EL (cell line): ENCODE measurements at regions not wholly inside any gene's neighbourhood (a gene's known extent, or its start where the extent isn't known, plus 50 kb on each side); places are given as distances from the start of the nearest gene placed in this dataset.

Experiments used
- DNase-seq: peaks from one replicate; pipeline ENCODE4 v3.0.0-alpha.2; 2016

DNA sequence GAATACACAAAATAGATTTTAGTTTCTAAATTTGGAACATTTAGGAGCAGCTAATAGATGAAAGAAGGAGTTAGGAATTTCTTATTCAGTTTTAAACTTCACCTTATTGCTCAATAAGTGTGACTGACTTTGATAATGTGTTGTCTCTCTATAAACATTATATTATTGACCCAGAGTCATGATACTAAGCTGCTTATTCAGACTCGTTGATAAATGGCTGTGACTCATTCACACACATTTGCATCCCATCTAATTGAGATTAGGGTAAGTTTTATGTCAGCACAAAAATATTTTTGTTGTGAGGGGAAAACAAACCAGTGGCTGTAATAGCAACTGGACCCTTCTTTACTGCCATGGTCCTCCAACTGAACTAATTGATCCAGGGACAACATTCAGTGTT, 137.6 kb downstream of the GOLIM4 start:
- no peak for DNase-seq

DNA sequence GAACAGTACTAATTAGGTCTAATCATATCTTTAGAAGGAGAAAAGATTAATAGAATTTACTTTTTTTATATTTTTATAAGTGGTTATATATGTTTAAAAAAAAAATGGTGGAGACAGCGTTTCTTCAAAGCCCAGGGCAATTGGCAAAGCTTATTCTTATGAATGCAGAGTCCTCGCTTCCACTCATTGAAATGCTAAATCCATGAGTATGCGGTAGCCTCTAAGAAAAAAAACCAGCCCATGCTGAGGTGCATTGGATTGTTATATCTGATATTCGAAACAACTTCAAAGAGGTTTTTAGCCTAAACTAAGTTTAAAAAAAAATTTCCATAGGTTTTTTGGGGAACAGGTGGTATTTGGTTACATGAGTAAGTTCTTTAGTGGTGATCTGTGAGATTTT, 142.8 kb downstream of the GOLIM4 start:
- DNase-seq, result no peak

DNA sequence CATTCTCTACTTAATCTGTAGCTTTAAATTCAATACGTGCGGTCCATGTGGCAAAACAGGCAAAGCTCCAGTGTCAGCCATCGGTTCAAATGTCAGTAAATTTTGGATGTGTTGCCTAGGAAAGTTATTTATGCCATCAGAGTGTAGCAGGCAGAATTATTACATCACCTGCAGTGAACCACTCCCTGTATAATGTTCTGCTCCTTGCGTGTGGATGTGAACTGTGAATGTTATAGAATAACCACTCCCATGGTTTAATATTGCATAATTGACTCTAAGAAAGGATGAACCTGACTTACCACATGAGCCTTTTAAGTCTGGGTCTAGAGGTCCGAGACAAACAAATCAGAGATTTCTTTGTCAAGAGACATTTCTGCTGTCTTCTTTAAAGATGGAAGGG, 145.5 kb downstream of the GOLIM4 start:
- DNase-seq, result no peak

DNA sequence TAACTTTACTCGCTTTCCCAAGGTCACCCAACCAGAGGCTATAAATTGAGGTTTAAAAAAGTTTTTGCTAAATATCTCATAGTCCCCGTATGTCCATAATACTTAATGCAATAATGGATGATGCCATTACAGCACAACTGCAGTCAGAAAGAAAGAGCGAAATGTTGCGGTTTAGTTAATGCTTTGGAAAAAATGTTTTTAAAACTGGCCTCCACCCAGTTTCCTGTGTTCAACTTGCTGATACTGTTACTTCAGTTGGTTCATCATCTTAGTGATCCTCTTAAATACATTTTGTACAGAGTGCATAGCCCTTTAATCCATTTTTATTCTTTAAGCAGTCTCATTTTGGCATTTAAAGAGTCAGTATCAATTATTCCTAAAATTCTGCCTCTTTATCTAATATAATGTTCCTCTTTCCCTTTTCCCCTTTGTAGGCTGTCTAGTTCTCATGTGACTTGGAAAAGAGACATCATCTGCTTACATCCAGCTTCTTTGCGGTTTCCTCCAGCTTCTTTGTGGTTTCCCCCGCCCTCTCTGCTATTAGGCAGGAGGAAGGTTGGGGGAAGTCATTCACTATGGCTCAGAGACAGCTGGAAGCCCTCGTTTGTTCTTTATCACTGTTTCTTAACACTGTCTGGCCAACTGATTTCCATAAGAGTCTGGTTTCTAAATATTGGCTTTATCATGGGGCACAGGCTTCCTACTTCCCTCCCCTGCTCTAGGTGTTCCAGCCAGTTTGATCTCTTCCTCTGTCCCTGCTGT, 154.3 kb downstream of the GOLIM4 start:
- peak; percentile 55 for DNase-seq

DNA sequence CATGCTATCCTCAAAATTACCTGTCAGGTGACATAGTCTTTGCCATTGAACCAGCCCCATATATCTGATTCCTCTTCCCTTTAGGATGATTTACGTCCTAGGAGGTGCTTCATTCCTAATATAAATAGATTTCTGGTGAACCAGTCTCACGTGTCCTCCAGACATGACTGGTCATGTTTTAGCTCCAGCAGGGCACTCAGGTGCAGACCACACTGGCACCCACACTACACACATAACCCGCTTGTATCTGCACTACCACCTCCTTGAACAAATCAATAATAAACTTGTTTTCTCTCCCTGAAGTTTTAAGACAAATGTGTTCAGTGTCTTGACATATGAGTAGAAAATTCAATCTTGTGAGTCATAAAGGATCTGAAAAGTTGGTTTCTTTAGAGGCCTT, 155.5 kb downstream of the GOLIM4 start:
- DNase-seq, result no peak

DNA sequence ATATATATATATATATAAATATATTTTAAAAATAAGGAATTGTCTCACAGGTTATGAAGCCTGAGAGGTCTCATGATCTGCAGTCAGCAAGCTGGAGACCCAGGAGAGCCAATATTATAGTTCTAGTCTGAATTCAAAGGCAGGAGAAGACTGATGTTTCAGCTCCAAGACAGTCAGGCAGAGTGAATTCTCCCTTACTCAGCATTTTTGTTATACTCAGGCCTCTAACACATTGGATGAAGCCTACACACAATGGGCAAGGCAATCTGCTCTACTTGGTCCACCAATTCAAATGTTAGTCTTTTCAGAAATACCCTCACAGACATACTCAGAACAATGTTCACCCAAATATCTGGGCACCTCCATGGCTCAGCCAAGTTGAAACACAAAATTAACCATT, 157.2 kb downstream of the GOLIM4 start:
- no peak for DNase-seq

DNA sequence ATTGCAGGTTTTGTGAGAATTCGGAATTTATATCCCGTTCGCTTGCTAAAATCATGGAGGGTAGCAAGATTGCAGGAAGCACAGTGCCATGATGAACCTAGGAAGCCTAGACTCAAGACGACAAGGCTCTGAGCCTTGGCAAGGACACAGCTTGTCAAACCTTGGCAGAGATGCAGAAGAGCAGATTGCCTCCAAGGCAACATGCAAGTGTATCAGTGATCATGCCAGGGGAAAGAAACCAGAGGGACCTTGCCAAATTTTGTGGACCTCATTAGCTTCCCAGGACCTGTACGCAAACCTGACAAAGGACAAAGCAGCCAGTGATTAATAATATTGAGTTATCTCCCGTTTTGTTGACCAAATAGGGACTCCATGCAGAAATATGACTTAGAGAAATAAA, 159.7 kb downstream of the GOLIM4 start:
- DNase-seq, result no peak

DNA sequence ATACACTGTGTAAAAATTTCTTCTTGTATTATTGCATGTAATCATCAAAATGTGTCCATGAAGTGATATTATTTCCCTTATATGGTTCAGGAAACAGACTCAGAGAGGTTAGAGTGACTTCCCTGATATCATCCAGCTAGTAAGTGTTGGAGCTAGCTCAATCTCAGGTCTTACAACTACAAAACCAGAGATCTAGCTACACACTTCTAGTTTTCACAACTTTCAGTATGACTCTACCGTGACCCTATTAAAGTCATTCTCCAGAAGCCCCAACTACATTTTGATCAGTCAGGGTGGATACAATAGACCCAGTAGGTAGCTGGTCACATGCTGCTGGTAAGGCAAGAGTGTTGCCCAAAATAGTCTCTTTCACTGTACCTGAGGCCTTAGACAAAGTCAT, 165.3 kb downstream of the GOLIM4 start:
- DNase-seq, result no peak

DNA sequence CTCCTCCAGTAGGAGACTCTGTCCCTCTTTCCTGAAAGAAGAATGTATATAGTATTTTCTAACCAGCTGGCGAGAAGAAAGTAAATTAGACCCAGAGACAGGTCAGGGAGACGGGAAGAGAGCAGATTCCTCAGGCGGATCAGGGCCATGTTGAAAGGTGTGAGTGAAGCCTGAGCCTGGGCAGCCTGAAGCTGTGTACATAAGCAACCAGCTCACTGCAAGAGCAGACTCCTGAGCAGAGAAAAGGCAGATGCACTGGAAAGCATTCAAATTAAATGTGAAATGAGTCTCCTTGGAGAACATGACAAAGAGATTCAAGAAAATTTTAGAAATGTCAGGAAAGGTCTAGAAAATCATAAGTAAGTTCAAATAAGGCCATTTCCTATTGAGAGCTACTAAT, 165.8 kb downstream of the GOLIM4 start:
- DNase-seq, result no peak

DNA sequence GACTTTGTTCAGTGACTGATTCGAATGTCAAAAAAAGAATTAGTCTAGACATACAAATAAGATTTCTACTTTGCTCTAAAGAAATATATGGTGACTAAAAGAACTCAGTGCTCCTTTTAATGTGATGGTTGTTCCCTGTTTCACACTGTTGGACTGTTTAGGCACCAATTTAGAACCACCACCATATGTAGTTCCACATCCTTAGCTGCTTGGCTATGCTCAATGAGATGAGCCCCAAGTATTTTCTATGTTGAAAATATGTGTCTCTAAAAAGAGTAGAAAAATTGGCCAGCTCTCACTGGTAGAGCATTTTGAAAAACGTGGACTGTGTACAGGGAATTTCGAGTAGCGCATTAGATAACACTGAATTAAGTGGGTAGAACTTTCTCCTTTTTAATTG, 167.3 kb downstream of the GOLIM4 start:
- no peak for DNase-seq

DNA sequence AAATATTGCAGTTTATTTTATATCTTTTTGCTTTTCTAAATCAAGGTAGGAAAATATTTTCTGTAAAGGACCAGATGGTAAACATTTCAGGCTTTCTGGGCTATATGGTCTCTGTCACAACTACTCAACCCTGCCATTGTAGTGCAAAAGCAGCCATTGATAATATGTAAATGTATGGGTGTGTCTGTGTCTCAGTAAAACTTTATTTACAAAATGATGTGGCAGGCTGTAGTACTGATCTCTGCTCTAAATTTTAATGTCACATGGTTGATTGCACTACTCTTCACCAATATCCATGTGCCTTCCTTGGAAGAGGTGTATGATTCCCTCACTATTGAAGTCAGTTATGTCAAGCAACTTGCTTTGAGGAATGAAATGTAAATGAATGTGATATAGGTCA, 175.0 kb downstream of the GOLIM4 start:
- no peak for DNase-seq

DNA sequence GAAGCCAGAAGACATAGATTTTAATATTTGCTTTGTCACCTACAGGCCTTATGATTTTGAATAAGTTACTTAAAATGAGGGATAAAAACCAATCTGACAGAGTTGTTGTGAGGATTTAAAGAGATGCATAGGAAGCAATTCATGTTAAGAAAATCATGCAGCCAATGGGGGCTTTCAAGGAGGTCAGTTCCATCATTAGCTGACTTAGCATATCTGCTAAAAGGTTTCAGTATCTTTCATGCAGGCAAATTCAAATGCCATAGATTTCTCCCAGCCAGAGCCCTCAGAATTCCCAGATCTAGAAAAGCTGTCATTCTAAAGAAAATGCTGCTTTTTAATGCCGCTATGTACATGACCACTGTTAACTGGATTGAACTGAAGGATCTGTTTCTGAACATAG, 176.1 kb downstream of the GOLIM4 start:
- no peak for DNase-seq

DNA sequence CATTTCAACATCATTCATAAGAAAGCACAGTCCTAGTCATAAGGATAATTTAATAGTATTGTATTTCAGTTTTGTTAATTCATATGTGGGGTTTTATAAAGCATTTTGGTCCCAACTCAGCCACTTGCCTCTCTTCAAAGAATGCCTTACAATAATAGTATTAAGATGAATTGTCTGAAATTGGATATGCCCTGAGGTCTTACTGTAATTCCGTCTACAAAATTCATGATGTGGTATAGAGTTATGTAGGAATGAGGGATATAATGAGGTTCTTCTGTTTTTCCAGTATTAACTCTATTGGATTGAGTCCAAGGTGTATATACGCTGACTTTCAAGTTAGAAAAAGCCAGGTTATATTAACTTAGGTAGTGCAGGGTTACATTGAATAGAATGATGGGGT, 177.0 kb downstream of the GOLIM4 start:
- no peak for DNase-seq

DNA sequence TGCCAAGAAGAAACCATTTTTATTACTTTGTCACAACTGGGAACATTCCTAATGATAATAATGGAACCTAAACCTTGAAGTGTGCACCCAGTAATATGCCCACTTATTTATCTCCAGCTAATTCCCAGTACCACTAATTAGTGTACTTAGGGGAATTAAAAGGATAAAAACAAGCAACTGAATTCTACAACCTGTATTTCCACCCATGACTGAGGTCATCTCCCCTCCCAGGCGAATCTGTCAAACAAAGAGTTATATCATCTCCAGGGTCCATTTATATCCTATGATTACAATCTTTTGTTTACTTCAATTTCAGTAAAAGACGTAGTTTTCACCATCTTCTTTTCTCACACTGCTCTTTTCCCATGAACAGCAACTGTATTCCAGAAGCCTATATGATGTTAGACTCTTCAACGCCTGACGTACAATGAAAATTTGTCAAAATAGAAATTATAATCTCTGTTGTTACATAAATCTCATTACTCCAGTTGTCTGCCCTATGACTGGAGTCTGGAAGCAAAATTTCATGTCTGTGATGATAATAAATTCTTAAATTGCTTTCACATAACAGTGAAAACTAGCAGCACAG, 177.6 kb downstream of the GOLIM4 start:
- no peak for DNase-seq

DNA sequence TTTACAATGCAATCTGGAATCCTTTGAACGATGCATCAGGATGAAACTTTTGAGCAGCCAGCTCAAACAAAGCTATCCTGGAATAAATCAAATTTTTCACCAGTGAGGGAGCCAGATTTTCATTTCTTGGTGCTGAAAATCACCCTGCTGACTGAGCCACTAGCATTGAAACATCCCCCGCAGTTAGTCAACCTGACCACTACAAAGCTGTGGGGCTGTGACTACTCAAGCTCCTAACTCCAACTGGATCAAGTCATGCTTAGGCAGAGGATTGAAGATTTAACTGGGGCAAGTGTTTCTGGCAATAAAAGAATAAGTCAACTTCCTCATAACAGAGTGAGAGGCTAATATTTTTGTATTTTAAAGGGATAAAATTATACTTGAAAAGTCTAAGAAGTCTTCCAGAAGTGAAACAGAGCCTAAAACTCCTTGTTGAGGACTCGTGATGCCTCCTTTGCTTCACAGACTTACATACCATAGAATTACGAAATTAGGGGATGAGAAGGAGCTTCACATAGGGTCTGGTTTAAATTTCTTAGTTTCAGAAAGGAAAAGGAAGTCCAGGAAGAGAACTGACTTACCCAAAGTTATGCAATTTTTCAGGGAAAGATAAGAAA, 177.8 kb downstream of the SERPINI1 start:
- peak; percentile 1 for DNase-seq

DNA sequence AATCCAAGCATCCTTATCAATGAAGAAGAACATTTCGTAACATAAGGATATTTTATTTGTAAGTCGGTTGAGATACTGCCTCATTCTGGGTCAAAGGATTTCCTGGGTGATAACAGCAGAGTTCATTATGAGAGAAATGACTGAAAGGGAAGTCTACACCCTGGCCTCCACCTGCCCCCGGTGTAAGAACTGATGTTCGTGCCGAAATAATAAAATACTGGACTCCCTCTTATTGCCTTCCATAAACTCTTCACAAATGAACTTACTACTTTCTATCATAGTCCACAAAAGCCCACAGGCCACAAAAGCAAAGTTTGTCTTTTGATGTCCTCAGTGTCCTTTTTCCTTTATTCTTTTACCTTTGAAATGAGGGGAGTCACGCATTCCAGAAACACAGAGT, 174.4 kb downstream of the SERPINI1 start:
- DNase-seq, result no peak

DNA sequence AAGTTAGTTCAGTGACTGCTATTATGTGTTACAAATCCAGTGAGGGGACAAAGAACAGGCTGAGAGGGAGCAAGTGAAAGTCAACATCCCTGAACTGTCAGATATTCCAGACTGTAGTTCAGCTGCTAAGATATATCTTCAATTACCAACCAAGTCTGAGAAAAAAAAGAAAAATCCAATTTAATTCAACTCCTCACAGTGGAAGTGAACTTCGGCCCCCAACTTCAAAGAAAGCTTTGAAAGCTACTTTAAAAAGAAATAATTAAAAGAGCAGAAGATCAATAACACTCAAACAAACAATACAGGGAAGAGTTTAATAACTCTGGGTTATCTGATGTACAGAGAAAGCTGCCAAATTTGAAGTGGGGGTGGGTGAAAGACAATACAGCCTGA, 174.0 kb downstream of the SERPINI1 start:
- DNase-seq, result no peak

DNA sequence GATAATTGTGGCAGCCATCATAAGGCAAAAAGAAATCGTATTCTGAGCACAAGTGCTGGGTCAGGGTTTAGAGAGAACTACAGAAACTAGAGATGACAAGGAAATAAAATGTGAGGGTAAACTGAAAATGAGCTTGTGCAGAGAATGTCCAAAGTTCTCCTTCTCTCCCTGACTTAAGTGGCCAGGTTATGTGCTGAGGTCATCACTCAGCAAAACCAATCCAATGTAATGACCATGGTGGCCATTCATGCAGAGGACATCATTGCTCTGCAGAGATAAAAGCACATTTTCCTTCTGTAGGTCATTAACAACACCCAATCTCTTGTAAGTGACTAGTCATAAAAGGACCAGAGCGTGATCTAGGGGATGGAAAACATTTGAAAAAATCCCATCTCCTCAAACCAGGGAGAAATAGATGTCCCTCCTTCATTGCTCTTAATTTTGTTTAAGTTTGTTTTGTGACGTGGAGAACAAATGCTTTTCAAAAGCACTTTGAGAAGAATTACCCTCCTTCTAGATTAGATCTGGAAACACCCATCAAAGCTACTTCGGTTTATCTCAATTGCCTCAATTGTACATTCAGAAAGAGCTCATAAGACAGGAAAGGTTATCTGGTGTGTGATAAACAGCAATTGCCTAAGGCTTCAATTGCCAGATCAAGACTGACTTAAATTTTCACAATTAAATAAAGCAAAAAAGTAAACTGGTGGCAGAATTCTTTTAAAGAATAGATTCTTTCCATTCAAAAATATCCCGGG, 173.4 kb downstream of the SERPINI1 start:
- no peak for DNase-seq

DNA sequence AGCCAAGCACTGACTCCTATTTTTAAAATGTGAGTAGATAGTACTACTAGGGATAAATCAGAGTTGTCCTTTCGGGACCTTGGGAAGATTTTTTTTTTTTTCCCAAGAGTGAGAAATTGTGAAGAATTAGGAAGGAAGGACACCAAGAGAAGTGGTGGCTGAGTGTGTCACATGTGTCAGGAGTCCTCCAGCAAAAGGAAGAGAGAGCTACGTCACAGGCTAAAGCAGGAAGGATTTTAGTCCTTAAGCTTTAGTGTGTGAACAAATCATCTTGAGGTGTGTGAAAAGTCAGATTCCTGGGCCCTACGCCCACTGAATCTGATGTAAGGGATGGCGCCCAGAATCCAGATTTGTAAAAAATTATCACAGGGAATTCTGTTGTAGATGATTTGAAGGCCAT, 172.7 kb downstream of the SERPINI1 start:
- no peak for DNase-seq

DNA sequence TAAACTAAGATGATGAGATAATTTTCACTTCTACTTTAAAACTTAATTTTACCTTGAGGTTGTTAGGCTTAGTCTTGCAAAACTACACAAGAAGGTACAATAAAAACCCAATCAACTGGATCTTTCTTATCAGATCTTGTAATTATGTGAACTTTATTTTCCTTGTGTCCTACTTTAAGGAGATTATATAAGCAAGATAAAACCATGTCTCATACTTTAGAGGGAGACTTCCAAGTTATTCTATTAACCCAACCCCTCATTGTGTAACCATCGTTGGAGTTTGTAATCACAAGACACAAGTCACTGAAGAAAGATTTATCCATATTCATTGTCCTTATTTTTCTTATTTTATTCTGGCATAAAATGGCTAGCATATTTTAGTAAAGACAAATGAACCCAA, 165.6 kb downstream of the SERPINI1 start:
- DNase-seq, result no peak

DNA sequence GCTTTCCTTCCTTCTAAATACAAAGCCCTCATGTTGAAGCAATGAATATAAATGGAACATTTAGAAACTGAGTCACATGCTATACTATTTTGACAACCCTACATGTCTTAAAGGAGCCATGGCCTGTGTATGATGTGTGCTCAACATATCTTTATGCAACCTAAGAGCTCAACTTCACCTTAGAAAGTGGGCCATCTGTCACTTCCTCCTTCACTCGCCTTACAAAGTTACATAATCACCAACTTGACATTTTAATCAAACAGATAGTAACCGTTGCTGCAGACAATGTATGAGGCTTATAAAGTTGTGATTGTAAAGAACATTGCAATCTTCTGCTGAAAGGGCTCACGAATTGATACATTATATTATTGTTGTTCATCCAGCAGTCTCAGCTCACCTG, 163.6 kb downstream of the SERPINI1 start:
- no peak for DNase-seq

DNA sequence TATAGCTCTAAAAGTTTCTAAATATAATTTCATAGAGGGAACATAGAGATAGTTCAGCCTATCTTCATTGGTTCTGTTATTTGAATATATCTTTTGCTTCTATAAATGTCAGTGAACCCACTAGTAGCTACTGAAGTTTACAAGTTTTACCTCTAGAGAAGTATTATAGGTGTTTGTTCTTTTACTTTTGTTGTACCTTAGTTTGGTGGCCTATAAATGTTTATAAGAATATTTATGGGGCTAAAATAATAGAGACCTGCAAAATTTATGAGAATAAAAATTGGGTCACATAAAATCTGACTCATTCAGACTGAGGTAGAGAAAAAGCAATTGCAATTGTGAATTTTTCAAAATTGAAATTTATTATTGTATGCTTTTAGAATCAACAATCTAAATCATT, 162.6 kb downstream of the SERPINI1 start:
- no peak for DNase-seq

DNA sequence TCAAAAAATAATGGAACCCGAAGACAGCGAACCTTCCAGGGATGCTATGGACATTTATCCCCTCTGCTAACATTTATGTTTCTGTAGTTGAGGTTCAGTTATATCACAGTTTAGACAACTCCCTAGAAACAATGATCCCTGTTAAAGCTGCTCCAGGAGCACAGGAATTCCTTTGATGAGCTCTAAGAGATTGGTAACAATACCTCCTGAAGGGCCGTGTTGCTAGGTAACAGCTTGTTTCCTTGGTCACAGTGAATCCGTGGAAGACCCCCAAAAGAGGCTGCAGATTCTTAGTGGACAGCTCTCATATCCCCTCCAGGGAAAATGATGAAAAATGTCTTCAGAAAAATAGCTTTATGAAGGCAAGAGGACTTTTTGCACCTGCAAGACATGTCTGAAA, 160.2 kb downstream of the SERPINI1 start:
- no peak for DNase-seq

DNA sequence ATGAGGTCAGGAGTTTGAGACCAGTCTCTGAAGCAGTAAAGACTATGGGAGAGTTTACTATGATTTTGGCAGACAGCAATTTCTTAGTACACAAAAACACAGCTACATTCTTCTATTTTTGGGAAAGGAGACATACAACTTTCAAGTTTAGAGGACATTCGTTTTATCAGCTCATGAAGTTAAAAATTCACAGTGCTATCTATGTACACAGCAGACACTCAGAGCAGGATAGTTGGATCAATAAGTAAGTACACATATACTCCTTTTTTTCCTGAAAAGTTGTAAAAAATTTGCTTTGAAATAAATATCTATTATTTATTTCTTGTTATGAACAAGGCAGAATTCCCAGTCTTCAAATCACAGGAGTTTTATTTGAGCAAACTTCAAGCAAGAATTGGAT, 159.7 kb downstream of the SERPINI1 start:
- no peak for DNase-seq
